Astrocyte of the spinal cord (primary cell): ENCODE measurements at regions not wholly inside any gene's neighbourhood (a gene's known extent, or its start where the extent isn't known, plus 50 kb on each side); places are given as distances from the start of the nearest gene placed in this dataset.

Experiments
- DNase-seq: peaks from one replicate; pipeline ENCODE4 v3.0.0; 2011; ENCODE audit warnings: low read depth, low spot score
- H3K4me3 ChIP-seq: 2 replicates; pipeline ENCODE4 v1.5.1; 2011; ENCODE audit warnings: low read depth, mild to moderate bottlenecking, low read length, moderate library complexity
- in situ Hi-C: cut with HindIII; loops from 2 replicates; pipeline ENCODE4 v1.10.0; 2017; ENCODE audit warnings: low sequenced_read_pairs
- TF ChIP-seq, protein P1 (sequence below): IDR thresholded peaks from 2 replicates; pipeline ENCODE4 v1.5.1; 2012; ENCODE audit warnings: low read depth, mild to moderate bottlenecking, low read length, inconsistent platforms

DNA sequence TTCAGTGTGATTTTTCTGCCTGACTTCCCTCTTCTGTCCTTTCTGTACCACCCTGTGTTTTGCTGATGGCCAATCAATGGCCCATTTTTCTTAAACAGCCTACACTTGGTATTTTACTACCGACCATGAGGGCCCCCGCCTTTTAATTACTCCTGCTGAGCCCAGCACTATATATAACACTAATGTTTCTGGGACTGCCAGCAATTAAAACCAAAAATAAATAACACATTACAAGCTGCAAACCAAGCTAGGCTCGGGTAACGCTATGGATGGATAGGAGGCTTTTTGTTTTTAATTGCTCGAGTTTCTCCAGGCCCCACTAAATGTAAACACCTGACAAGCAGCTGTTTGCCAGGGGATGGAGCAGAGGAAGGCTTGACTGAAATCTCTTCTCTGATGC lies 915.4 kb upstream of the AUTS2 start:
- TF ChIP-seq, protein P1, sequence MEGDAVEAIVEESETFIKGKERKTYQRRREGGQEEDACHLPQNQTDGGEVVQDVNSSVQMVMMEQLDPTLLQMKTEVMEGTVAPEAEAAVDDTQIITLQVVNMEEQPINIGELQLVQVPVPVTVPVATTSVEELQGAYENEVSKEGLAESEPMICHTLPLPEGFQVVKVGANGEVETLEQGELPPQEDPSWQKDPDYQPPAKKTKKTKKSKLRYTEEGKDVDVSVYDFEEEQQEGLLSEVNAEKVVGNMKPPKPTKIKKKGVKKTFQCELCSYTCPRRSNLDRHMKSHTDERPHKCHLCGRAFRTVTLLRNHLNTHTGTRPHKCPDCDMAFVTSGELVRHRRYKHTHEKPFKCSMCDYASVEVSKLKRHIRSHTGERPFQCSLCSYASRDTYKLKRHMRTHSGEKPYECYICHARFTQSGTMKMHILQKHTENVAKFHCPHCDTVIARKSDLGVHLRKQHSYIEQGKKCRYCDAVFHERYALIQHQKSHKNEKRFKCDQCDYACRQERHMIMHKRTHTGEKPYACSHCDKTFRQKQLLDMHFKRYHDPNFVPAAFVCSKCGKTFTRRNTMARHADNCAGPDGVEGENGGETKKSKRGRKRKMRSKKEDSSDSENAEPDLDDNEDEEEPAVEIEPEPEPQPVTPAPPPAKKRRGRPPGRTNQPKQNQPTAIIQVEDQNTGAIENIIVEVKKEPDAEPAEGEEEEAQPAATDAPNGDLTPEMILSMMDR = no peak
- no peak for DNase-seq
- in situ Hi-C loops = no loop called here
- H3K4me3 ChIP-seq = no peak overlapping the region

DNA sequence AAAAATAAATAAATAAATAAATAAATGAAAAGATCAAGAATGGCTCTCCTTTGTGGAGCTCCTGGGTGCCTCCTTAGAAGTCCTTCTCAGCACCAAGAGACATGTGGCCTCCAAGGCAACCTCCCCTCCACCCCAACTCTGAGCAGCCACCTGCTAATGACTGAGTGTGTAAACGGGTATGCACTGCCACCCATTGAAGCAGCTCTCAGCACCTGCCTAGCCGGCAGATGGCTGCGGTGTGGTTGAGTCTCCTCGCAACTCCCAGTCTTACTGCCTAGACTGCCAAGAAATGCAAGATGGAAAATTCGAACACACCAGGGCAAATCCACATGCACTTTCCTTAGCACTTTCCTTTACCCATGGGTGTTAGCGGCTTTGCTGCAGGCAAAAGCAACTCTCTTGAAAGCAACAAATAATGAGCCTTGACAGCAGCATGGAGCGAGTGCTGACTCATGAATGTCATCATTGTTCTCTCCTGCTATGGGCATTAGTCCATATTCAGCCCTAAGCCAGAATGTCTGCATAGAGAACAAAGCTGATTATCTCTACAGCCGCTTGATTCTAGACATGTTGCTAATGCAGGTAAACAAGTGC lies 913.9 kb upstream of the AUTS2 start:
- no peak overlapping the region for H3K4me3 ChIP-seq
- in situ Hi-C loops = no loop called here
- TF ChIP-seq, protein P1 = no peak
- DNase-seq = peak; percentile 83

DNA sequence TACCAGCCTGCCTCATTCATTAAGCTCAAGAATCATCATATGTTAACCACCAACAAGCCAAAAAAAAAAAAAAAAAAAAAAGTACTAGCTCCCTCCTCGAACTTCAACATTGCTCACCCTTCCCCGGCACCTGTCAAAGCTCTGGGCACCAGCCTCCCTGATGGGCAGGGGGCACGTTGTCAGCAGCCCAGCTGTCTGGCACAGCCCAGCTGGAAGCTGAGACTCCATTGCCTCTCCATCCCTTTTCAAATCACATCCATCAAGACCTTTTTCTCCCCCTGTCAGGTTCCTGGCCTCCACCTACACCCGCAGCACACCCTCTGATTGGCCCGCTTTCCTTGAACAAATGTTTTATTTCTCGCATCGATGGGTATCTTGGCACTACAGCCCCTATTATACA lies 913.3 kb upstream of the AUTS2 start:
- TF ChIP-seq, protein P1 = no peak
- in situ Hi-C loops = no loop called here
- no peak overlapping the region for H3K4me3 ChIP-seq
- no peak for DNase-seq

- in situ Hi-C loops = no loop called here
- TF ChIP-seq, protein P1 = no peak
- DNase-seq = no peak
- no peak overlapping the region for H3K4me3 ChIP-seq
These were observed 909.7 kb upstream of the AUTS2 start for GRCh38 chr7:68688416-68689086.

DNA sequence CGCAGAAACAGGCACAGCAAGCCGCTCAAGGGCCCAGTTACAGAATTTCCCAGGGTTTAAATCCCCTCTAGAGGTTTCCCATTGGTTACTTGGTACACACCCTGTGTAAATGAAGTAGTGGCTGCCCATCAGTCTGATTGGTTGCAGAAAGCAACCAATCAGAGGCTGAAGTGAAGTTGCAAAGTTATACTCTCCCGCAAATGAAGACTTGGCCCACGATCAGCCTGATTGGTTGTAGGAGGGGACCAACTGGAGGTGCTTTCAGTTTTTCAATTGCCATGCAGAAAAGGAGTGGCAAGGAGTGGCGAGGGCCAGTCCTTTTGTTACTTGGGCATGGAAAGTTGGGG lies 909.2 kb upstream of the AUTS2 start:
- DNase-seq = no peak
- in situ Hi-C loops = no loop called here
- TF ChIP-seq, protein P1 = no peak
- H3K4me3 ChIP-seq = no peak overlapping the region

GRCh38 chr7:68691261-68692216 lies 906.7 kb upstream of the AUTS2 start:
- in situ Hi-C loops = no loop called here
- H3K4me3 ChIP-seq = no peak overlapping the region
- peak; percentile 88 for DNase-seq

More at GRCh38 chr7:68691261-68692216, 906.7 kb upstream of the AUTS2 start:
- TF ChIP-seq, protein P1 = no peak
